AG09319 (cell line): ENCODE measurements at regions not wholly inside any gene's neighbourhood (a gene's known extent, or its start where the extent isn't known, plus 50 kb on each side); places are given as distances from the start of the nearest gene placed in this dataset.
A peak's percentile ranks its signal among the peaks of the same experiment; 100 is the strongest.

ENCODE experiments used
- DNase-seq: peaks from one replicate; pipeline ENCODE4 v3.0.0-alpha.2; 2010; ENCODE audit warnings: low read depth; ENCODE audit errors: extremely low read depth
- TF ChIP-seq, protein P1 (sequence below): IDR thresholded peaks from 2 replicates; pipeline ENCODE4 v1.5.1; 2011; ENCODE audit warnings: low read depth, mild to moderate bottlenecking, inconsistent platforms, low read length, moderate library complexity

DNA sequence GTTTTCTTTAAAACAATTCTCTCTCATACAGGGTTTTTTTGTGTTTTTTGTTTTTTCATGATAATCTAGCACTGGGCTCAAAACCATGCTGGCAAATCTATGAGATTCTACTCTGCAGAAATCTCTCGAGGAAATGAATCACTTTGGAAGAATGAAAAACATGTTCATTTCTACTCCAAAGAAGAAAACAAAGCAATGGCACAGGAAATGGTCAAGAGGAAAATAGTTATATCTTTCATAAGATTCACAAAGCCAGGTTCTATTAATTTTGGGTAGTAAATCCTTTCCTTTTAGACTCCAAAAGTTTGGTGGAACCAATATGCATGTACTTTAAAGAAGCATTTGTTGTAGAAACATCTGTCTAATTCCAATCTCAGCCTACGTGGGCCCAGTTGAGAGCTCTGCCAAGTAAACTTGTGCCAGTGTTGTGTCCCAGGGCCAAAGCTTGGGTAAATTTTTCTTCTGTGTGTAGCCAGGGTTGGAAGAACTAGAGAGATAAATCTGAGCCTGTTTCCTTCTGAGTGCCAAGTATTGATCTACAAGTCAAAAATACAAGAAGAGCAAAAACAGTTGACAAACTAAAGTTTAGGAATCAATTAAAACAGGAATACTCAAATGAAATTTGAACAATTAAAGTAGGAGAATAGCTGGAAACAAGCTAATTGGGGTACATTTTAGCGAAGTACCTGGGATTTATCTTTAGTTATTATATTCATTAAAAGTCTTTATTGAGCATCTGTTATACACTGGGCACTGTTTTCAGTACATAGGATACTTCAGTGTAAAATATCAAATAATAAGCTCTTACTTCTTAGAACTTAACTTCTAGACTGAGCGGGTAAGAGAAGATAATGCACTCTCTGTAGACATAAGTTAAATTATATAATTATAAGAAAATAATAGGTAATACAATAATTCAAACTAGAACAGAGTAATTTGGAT is 657.5 kb upstream of the NECTIN3 start:
- TF ChIP-seq, protein P1, sequence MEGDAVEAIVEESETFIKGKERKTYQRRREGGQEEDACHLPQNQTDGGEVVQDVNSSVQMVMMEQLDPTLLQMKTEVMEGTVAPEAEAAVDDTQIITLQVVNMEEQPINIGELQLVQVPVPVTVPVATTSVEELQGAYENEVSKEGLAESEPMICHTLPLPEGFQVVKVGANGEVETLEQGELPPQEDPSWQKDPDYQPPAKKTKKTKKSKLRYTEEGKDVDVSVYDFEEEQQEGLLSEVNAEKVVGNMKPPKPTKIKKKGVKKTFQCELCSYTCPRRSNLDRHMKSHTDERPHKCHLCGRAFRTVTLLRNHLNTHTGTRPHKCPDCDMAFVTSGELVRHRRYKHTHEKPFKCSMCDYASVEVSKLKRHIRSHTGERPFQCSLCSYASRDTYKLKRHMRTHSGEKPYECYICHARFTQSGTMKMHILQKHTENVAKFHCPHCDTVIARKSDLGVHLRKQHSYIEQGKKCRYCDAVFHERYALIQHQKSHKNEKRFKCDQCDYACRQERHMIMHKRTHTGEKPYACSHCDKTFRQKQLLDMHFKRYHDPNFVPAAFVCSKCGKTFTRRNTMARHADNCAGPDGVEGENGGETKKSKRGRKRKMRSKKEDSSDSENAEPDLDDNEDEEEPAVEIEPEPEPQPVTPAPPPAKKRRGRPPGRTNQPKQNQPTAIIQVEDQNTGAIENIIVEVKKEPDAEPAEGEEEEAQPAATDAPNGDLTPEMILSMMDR, result no peak
- DNase-seq, result peak; percentile 43

DNA sequence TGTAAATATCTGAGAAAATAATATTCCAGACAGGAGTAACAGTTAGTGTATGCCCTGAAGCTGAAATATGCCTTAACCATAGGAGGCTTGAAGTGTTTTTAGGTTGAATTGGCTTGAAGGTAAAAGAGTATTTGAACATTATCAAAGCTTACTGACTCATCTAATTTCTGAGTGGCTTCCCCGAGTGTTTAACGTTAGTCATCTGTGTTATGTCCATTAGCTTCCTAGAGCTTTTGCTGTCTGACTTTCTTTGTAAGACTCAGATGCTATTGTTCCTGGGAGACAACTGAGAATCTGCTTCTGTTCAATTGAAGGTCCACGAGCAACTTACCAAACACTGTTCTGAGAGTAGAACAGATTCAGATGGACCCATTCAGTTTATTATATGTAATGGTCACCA is 656.8 kb upstream of the NECTIN3 start:
- TF ChIP-seq, protein P1, result no peak
- DNase-seq, result no peak

DNA sequence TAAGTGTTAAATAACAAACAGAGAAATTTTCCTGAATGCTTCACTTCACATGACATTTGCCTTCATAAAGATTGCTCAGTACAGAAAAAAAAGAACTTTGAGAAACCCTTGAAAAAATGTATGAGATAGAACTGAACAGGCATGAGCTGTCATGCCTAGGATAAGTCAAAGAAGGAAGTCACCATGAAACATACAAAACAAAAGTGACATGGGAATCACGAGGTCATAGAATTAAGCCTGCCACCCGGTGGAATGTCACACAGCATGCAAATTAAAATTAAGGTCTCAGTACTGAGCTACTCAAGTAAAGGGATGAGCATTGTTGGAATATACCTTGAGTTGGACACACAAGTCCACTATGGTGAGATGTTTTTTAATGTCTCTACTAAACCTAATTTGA is 652.5 kb upstream of the NECTIN3 start:
- TF ChIP-seq, protein P1, result no peak
- no peak for DNase-seq

DNA sequence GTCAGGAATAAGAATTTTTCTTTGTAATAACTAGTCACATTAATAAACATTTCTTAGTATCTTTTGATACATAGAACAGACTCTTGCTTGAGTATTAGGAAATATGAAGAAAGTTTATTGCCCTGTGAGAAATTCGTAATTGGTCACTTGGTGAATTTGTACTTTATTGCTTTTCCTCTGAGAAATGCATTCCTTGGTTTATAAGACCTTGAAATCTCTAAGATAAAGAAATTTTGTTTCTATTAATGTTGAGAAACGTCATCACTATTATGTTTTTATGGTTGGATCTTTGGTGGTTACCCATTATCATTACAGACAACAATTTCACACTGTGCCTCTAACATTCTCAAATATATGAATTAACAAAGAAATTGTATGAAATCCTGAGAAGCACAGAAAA is 652.0 kb upstream of the NECTIN3 start:
- TF ChIP-seq, protein P1, result no peak
- no peak for DNase-seq

DNA sequence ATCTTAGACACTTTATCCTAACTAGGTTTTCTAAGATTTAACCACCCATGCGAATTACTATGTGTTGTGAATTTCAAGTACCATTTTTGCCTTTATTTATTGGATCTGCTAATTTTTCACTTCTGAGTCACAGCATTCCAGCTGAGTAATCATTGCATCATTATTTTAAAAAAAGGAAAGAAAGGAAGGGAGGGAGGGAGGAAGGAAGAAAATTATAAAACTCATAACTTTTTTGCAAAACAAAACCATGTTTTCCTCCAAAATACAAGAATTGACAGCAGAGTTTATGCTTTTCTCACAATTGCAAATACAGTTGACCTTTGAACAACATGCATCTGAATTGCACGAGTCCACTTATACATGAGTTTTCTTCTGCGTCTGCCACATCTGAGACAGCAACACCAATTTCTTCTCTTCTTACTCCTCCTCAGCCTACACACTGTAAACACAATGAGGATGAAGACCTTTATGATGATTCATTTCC is 651.4 kb upstream of the NECTIN3 start:
- peak; percentile 44 for DNase-seq
- TF ChIP-seq, protein P1, result no peak

DNA sequence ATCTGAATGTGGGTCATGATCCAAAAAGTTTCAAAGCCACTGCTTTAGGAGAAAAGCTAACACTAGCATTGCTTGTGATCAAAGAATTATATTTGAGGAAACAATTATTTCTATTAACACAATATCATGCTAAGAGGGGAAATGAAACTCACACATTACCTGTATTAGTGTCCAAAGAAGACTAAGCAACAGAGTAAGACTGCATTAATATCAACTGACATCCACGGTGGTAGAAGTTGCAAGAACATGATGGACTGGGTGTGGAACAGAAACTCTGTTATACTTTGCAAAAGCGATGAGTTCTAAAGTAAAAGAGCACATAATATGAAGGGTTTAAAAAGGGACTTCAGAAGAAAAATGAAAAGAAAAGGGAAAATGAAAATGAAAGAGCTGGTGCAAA is 648.3 kb upstream of the NECTIN3 start:
- DNase-seq, result no peak
- TF ChIP-seq, protein P1, result no peak

DNA sequence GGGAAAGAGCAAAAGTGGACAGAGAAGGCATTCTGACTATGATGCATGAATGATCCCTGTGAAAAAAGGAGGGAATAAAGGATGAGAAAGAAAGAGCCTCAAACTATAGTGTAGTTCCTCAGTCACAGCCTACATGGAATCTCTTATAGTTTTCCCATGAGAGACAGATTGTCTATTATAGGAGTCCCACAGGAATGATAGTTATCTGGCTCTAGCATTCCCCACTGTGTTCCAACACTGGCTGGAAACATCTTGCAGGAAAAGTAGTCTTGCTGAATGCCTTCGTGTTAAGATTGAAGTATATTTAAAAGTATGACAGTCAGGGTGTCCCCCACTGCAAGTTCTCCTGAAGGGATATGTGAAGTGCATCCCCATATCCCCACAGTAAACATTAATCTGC is 641.5 kb upstream of the NECTIN3 start:
- TF ChIP-seq, protein P1, result no peak
- DNase-seq, result no peak
